Activated naive CD4-positive, alpha-beta T cell treated with anti-CD3 and anti-CD28 coated beads, Interleukin-2, amount 50 U/mL, for 72 hours (primary cell): ENCODE measurements at regions not wholly inside any gene's neighbourhood (a gene's known extent, or its start where the extent isn't known, plus 50 kb on each side); places are given as distances from the start of the nearest gene placed in this dataset.

Source experiments
- ATAC-seq, 2 donors: fragments of 150-1000 bp; cut with Tn5 transposase; 2 replicates each; pipeline ENCODE4 v1.10.0; 2021; ENCODE audit warnings: mild to moderate bottlenecking in 2 of 2, moderate library complexity in 2 of 2
- DNase-seq, 2 donors: peaks; one replicate each; pipeline ENCODE4 v3.0.0; 2021 to 2022; ENCODE audit warnings: low spot score in 2 of 2
- H3K27ac Mint-ChIP-seq, 2 donors: one replicate each; pipeline ENCODE4 v1.8.0; 2022; ENCODE audit warnings: mild to moderate bottlenecking in 2 of 2, mixed read lengths in 2 of 2
- H3K36me3 Mint-ChIP-seq, 2 donors: one replicate each; pipeline ENCODE4 v1.8.0; 2022; ENCODE audit warnings: mixed read lengths in 2 of 2
- H3K9me3 Mint-ChIP-seq, 2 donors: one replicate each; pipeline ENCODE4 v1.8.0; 2022; ENCODE audit warnings: mixed read lengths in 2 of 2

DNA sequence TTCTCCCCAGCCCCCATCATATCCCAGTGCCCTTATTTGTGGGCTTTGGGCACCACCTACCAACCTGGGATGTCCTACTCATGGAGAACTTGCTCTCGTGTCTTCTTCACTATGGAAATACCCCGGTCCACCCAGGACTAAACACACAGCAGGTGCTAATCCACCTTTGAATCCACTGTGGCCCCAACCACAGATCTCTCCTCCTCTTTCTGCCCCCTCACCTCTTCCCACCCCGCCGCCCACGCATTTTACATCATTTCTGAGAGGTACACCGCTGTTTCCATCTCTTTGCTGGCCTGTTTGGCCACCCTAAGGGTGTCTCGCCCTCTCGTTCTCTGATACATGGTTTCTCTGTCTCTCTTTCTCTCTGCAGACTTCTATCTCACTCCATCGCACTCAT lies 82.5 kb upstream of the CTNNBL1 start:
- ATAC-seq, result no peak
- no peak for DNase-seq
- Mint-ChIP-seq H3K27ac (no peak overlapping the region), H3K36me3 (no peaks in the 10 kb centered on the region), H3K9me3 (no peaks in the 10 kb centered on the region)

DNA sequence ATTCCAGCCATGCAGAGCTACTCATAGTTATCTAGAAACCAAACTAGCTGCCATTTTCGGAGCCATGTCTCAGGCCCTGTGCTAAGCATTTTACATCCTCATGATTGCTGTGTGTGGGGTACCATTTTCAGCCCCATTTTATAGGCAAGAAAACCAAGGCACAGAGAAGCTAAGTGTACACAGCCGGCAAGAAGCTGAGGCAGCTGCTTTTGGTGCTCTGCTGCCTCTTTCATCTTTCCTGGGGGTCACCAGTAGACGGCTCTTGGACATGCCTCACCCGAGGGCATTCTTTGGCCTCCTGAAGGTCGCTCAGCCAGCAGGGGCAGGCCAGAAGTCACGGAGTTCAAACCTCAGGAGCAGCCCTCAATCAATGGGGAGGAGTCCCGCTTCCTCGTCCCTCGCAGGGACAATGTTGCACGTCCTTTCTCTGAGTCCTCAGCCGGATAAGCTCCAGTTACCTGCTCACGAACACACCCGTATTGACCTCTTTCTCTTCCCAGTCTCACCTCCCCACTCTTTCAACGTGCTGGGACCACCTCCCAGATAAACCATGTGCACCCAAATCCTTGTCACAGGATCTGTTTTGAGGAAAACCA lies 82.6 kb upstream of the BLCAP start:
- ATAC-seq (no peak), DNase-seq (no peak)
- H3K9me3 Mint-ChIP-seq, result no peaks in the 10 kb centered on the region
- H3K36me3 Mint-ChIP-seq, result no peaks in the 10 kb centered on the region
- H3K27ac Mint-ChIP-seq, result no peak overlapping the region

DNA sequence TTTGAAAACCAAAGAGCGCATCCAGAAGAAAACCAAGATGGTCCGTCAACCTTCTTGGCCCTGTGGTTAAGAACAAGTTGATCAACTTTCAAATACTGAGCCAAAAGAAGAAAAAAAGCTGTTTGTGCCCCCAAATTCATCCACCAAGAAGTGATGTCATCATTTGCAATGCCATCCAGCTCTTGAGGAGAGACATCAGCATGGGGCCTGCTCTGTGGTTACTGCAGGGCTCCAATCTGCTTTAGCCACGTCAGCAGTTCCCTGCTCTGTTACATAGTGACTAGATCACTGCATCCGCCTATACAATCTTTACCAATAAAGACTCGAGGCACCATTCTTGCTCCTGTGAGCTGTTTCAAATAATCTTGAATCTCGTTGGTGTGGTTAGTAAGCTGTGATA lies 75.0 kb upstream of the BLCAP start:
- ATAC-seq (no peak), DNase-seq (no peak)
- no peaks in the 10 kb centered on the region for H3K36me3 Mint-ChIP-seq
- H3K27ac Mint-ChIP-seq, result no peak overlapping the region
- H3K9me3 Mint-ChIP-seq, result peaks cover 0 to 6% of the 10 kb centered on the region in 2 donors

DNA sequence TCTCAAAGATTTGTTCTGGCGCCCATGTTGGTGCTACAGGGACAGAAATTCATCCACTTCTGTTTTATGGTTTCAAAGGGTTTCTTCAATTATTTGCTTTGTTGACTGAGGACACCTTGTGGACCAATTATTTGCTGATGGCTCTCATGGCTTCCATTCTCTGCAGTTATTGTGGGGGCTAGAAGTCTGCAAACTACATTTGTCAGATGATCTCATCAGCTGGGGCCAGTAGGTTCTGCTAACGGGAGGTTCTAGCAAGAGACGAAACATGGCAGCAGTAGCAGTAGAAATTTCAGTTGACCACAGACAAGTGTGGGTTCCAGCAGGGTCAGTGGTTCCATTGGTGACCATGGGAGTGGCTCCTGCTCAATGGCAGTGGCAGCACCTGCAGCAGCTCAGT lies 72.8 kb upstream of the BLCAP start:
- ATAC-seq, result no peak
- DNase-seq, result no peak
- Mint-ChIP-seq H3K9me3 (peaks cover 0 to 6% of the 10 kb centered on the region in 2 donors), H3K27ac (no peak overlapping the region), H3K36me3 (no peaks in the 10 kb centered on the region)

DNA sequence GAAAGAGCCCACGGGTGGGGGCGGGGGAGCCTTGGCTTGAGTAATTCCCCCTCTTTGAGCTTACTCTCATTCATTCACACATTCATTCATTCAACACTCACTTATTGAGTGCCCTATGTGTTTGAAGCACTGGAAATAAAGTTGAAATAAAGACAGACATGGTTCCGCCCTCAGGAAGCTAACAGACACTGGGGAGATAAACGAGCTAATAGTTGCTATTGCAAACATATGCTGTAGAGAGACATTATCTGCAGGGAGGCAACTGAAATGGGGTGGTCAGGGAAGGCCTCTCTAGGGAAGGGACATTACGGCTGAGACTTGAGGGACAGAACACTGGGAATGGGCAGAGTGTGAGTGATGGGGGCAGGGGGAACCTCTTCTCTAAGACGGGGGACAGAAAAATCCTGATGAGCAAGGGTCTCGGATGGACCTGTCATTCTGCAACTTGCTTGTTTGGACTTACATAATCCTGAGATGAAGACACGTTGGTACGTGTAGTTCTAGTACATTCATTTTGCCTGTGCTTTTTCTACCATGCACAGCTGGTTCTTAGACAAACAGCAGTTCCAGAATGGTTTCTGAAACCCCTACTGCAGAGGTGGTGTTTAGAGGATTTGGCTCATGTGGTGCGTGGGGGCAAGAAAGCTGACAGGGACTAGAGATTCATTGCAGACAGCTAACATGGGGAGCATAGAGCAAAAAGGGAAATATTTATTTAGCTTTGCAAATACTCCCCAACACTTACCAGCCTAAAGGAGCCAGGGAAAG lies 71.1 kb upstream of the BLCAP start:
- DNase-seq, result no peak

DNA sequence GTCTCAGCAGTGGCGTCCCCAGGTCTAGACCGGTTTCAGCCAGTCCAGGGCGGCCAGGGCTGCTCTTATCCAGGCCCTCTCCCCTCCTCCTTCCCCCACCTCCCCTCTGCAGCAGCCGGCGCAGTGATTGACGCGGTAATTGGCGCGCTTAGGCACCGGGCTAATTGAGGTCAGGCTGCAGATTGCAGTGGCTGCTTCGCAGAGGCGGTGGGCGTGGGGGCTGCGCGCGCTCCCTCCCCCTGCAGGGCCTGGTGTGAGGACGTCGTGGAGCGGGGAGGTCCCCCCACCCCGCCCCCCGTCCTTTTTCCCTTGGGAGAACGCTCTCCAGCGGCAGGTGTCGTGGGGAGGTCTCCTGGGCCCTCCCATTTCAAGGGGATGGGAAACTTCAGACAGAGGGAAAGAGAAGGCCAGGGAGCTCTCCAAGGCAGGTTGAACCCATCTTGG lies 70.4 kb upstream of the BLCAP start:
- Mint-ChIP-seq H3K36me3 (no peaks in the 10 kb centered on the region), H3K27ac (no peak overlapping the region), H3K9me3 (no peaks in the 10 kb centered on the region)
- ATAC-seq (no peak), DNase-seq (no peak)

More for the DNA sequence above, 71.1 kb upstream of the BLCAP start:
- H3K9me3 Mint-ChIP-seq, result peaks cover 0 to 1% of the 10 kb centered on the region in 2 donors
- H3K36me3 Mint-ChIP-seq, result no peaks in the 10 kb centered on the region
- H3K27ac Mint-ChIP-seq, result no peak overlapping the region
- ATAC-seq, result no peak

DNA sequence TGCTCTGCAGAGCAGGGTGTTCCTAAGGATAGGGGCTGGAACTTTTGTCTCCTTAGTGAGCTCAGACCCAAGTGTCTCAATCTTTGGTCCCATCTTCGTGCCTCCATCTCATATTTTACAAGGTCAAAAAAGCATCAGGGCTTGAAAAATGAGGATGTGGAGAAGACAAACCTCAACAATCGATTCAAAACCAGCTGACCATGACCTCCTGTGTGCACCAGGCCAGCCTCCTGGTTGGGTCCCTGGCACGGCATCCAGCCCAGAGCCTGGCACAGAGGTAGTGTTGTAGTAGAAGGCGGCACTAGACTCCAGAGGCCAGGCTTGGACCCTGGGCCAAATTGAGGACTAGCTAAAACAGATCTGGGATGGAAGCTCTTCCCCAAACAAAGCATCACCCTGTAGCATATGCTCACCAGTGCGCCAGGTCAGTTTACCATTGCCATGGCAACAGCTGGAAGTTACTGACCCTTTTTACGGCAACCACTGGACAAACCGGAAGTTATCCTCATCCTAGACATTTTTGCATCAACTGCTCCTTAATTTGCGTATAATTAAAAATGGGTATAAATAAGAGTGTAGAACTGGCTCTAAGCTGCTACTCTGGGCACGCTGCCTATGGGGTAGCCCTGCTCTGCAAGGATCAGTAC lies 69.3 kb upstream of the BLCAP start:
- no peaks in the 10 kb centered on the region for H3K36me3 Mint-ChIP-seq
- DNase-seq (no peak), ATAC-seq (no peak)
- H3K27ac Mint-ChIP-seq, result no peak overlapping the region
- H3K9me3 Mint-ChIP-seq, result no peaks in the 10 kb centered on the region

DNA sequence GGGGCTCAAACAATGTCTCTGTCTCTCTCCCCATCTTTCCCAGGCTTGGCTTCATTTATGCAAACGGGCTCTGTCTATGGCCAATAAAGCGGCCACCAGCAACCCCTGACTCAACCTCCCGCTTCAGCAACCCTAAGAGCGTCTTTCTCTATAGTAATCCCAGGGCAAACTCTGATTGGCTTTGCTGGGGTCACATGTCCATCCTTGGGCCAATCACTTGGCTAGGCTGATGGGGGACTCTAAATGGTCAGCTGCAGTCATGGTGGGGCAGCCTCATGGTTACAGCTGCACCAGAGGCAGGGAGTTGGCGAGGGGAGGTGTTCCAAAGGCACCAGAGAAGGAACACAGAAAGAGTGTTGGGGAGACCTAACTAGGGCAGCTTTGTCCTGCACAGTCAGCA lies 68.5 kb upstream of the BLCAP start:
- Mint-ChIP-seq H3K9me3 (no peaks in the 10 kb centered on the region), H3K27ac (no peak overlapping the region), H3K36me3 (no peaks in the 10 kb centered on the region)
- DNase-seq (no peak), ATAC-seq (no peak)

DNA sequence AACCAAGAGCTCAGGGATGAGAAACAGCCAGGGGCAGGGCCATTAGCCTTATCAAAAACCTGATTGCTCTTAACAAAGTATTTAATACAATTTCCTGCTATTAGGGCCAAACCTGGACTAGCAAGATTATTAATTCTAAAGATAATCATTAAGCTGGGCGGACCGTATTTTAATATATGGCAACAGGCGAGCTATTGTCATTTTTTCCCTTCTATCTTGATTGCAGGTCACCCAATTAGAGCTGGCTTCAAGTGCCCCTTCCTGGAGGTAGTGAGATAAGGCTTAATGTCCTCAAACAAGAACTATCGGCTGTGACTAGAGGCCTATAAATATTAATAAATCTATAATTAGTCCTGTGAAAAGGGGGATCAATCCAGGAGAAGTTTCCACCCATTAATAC lies 66.0 kb upstream of the BLCAP start:
- no peak for ATAC-seq
- H3K27ac Mint-ChIP-seq, result no peak overlapping the region
- DNase-seq, result no peak
- no peaks in the 10 kb centered on the region for H3K36me3 Mint-ChIP-seq
- no peaks in the 10 kb centered on the region for H3K9me3 Mint-ChIP-seq

DNA sequence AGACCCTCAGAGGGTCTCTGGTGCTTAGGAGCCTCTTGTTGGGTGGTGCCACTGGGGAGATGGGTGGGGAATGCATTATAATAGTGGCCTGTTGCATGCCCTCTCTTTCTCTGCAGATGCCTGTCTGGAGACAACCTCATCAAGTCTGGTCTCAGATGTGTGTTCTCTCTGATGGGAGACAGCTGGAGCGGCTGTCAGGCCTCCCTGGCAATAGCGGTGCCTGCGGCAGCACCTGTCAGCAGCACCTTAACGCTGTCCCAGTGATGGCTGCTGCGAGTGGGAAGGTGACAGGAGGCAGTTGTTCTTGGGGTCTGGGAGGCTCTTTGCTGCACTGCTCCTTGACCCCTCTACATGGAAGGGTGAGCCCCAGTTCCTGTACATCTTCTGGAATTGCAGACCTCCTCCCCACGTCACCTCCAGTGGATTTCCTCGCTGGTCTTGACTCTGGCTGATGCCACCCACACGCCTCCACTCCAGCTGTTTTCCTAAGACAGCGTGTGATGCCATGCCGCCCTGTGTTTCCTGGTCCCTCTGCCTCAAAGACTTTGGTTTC lies 63.3 kb upstream of the BLCAP start:
- Mint-ChIP-seq H3K36me3 (peaks cover 0 to under 1% of the 10 kb centered on the region in 2 donors), H3K27ac (no peak overlapping the region), H3K9me3 (peaks cover 0 to under 1% of the 10 kb centered on the region in 2 donors)
- no peak for DNase-seq
- no peak for ATAC-seq

DNA sequence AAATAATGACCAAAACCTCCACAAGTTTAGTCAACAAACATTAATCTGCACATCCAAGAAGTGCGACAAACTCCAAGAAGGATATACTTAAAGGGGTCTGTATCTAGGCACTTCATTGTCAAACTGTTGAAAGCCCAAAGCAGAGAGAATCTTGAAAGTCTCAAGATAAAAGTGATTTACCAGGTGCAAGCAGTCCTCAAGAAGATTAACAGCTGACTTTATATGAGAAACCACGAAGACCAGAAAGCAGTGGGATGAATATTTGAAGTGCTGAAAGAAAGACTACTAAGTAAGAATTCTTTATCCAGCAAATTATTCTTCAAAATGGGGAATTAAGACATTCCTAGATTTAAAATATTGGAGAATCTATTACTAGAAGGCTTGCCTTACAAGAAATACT lies 58.4 kb upstream of the BLCAP start:
- peaks cover 4 to 5% of the 10 kb centered on the region in 2 donors for H3K9me3 Mint-ChIP-seq
- no peak for ATAC-seq
- peaks cover 0 to 6% of the 10 kb centered on the region in 2 donors for H3K36me3 Mint-ChIP-seq
- no peak overlapping the region for H3K27ac Mint-ChIP-seq
- DNase-seq, result no peak

DNA sequence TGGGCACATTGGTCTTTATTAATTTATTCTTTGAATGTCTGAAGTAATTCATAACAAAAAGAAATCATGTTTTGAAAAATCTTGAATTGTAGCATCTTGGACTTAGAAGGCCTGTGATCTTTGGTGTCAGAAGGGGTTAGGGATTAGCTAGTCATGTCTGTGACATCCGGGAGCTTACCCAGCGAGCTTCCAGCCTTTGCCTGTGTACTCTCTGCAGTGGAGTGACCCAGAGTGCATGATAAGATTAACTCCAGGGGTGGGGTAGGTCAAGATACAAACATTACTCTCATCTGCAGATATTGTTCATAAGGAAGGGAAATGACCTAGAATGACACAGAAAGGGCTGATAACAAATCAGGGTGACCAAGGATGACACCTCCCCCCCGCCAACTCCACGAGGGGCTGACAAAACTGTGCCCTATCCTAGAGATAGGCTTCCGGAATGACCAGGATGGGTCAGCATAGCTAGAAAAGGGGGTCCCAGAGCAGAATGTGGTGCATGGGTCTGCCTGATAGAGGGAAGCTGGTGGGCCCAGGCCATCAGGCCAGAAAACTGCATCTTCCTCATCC lies 56.6 kb upstream of the BLCAP start:
- Mint-ChIP-seq H3K9me3 (peaks cover 4 to 5% of the 10 kb centered on the region in 2 donors), H3K27ac (no peak overlapping the region), H3K36me3 (peaks cover 0 to 6% of the 10 kb centered on the region in 2 donors)
- DNase-seq, result no peak
- no peak for ATAC-seq

DNA sequence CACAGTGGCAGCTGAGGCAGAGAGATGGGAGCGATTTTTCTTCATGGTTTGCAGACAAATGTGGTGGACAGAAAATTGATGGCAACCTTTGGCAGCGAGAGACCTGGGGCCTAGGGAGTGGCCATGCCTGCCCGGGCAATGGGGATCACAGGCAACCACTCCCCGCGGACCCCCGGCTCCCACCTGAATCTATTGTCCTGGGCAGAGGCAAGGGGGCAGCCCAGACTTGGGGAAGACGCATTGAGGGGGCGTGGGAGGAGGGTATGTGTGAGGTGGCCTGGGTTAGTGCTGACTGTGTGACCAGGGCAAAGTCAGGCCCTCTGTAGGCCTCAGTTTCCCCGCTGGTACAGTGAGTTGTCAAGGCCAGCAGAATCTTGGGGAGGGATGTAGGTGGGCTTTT lies 53.6 kb upstream of the BLCAP start:
- ATAC-seq, result no peak
- peaks cover 4 to 5% of the 10 kb centered on the region in 2 donors for H3K9me3 Mint-ChIP-seq
- no peak overlapping the region for H3K27ac Mint-ChIP-seq
- DNase-seq, result no peak
- peaks cover 0 to 6% of the 10 kb centered on the region in 2 donors for H3K36me3 Mint-ChIP-seq

DNA sequence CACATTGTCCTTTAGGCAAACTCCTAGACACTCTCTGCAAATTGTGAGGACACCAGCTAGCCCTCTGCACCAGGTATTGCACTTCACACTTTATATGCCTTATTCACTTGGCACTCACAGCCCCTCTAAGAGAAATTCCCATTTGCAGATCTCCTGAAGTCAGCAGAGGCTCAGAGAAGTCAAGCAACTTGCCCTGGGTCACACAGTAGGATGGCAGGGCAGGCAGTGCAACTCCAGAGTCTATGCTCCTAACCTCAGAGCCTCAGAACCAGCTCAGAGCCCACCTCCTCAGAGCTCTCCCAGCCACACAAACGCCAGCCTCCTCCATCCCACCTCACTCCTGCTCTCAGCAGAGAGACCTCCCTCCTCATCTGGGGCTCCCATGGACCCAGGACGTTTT lies 52.4 kb upstream of the BLCAP start:
- H3K9me3 Mint-ChIP-seq, result no peaks in the 10 kb centered on the region
- H3K36me3 Mint-ChIP-seq, result no peaks in the 10 kb centered on the region
- DNase-seq (no peak), ATAC-seq (no peak)
- H3K27ac Mint-ChIP-seq, result no peak overlapping the region

DNA sequence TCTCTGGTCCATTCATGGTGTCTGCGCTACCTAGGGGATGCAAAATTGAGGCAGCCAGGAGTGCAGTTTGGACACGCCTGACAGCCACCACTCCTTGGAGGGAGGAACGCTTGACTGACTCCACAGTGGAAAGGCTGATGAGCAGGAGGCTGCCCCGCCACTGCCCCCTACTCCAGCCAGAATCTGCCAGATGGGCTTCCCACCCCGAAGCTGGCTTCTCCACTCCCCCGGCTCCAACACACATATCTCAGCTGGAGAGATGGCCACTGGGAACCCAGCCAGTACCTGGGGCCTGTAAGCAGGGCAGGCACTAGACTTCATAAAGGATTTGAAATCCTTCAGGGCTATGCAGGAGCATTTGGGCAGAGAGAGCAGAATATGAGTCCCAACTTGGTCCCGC lies 51.4 kb upstream of the BLCAP start:
- ATAC-seq, result no peak

DNA sequence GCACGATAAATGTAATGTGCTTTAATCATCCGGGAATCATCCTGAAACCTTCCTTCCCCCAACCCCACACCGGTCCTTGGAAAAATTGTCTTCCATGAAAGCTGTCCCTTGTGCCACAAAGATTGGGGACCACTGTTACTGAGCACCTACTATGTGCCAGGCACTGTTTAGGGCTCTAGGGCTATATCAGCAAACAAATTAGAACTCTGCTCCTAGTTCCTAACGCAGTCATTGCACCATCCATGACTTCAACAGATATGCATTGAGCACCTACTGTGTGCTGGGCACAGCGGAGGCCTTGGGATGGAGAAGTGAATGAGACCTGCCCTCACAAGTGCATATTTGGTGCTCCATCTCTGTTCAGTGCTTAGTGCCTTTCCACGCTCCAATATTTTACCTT lies 50.3 kb upstream of the BLCAP start:
- Mint-ChIP-seq H3K9me3 (no peaks in the 10 kb centered on the region), H3K27ac (no peak overlapping the region), H3K36me3 (no peaks in the 10 kb centered on the region)
- DNase-seq, result no peak
- no peak for ATAC-seq

More for the DNA sequence above, 51.4 kb upstream of the BLCAP start:
- Mint-ChIP-seq H3K27ac (no peak overlapping the region), H3K9me3 (no peaks in the 10 kb centered on the region), H3K36me3 (no peaks in the 10 kb centered on the region)
- DNase-seq, result no peak
